Natural killer cell (primary cell): ENCODE measurements at regions not wholly inside any gene's neighbourhood (a gene's known extent, or its start where the extent isn't known, plus 50 kb on each side); places are given as distances from the start of the nearest gene placed in this dataset.

Experiments
- ATAC-seq, 3 donors: fragments of 150-1000 bp in 2 of 3; fragments of 200-7000 bp in 1 of 3; cut with Tn5 transposase; 1 replicate in 1 of 3; 2 replicates in 2 of 3; pipeline ENCODE4 v1.10.0; 2021; ENCODE audit warnings: mild to moderate bottlenecking in 2 of 3, moderate library complexity in 2 of 3
- DNase-seq, 2 donors: peaks; one replicate each; pipeline versions ENCODE4 v3.0.0 to v3.0.0-alpha.2; 2013 to 2021; ENCODE audit warnings: mixed read lengths in 1 of 2
- H3K27ac ChIP-seq: one replicate; pipeline ENCODE4 v1.5.1; 2013; ENCODE audit warnings: mild to moderate bottlenecking, low read length
- H3K27me3 ChIP-seq: one replicate; pipeline ENCODE4 v1.6.1; 2013; ENCODE audit warnings: low read length; ENCODE audit not compliant: control insufficient read depth, insufficient read depth
- H3K36me3 ChIP-seq: one replicate; pipeline ENCODE4 v1.6.1; 2013; ENCODE audit warnings: low read length; ENCODE audit not compliant: control insufficient read depth, insufficient read depth
- H3K4me1 ChIP-seq: one replicate; pipeline ENCODE4 v1.6.1; 2013; ENCODE audit warnings: low read length; ENCODE audit not compliant: control insufficient read depth, insufficient read depth
- H3K4me3 ChIP-seq: one replicate; pipeline ENCODE4 v1.5.1; 2013; ENCODE audit warnings: low read length
- H3K9me3 ChIP-seq: one replicate; pipeline ENCODE4 v1.6.1; 2013; ENCODE audit warnings: low read length; ENCODE audit not compliant: control insufficient read depth, insufficient read depth
- H3K27ac Mint-ChIP-seq, 2 donors: one replicate each; pipeline ENCODE4 v1.8.0; 2022; ENCODE audit warnings: mild to moderate bottlenecking in 2 of 2, mixed read lengths in 2 of 2, moderate library complexity in 1 of 2
- H3K27me3 Mint-ChIP-seq, 2 donors: one replicate each; pipeline ENCODE4 v1.8.0; 2022; ENCODE audit warnings: low read depth in 2 of 2, mixed read lengths in 2 of 2
- H3K36me3 Mint-ChIP-seq: one replicate; pipeline ENCODE4 v1.8.0; 2022; ENCODE audit warnings: mixed read lengths
- H3K4me1 Mint-ChIP-seq, 2 donors: one replicate each; pipeline ENCODE4 v1.8.0; 2022; ENCODE audit warnings: mixed read lengths in 2 of 2
- H3K4me3 Mint-ChIP-seq: one replicate; pipeline ENCODE4 v1.8.0; 2022; ENCODE audit warnings: mild to moderate bottlenecking, moderate library complexity, mixed read lengths
- H3K9me3 Mint-ChIP-seq, 2 donors: one replicate each; pipeline ENCODE4 v1.8.0; 2022; ENCODE audit warnings: mixed read lengths in 2 of 2
- CTCF ChIP-seq: fragments of 200-600 bp; IDR thresholded peaks from one replicate; pipeline ENCODE4 v1.8.0; 2022; ENCODE audit warnings: antibody characterized with exemption
- WGBS: methylation state at CpG from one replicate; pipeline ENCODE4 v1.1.7; 2013; ENCODE audit warnings: missing lambda C conversion rate; ENCODE audit not compliant: insufficient coverage; 5-methylcytosine and 5-hydroxymethylcytosine counted together
- intact Hi-C: fragments of 100-400 bp; cut with micrococcal nuclease; formaldehyde crosslinking; loops from one replicate; pipeline ENCODE4 v1.14.2; 2022

GRCh38 chr14:44168566-44168965 lies 338.5 kb downstream of the FSCB start:
- no peaks in the 10 kb centered on the region for H3K27me3 Mint-ChIP-seq
- H3K4me1 ChIP-seq, result no peaks in the 10 kb centered on the region
- no peaks in the 10 kb centered on the region for H3K4me1 Mint-ChIP-seq
- DNase-seq (no peak), ATAC-seq (no peak)
- peaks cover 7 to 14% of the 10 kb centered on the region in 2 donors for H3K9me3 Mint-ChIP-seq
- H3K27ac ChIP-seq, result no peak overlapping the region
- intact Hi-C loops, result no loop called here
- no peaks in the 10 kb centered on the region for H3K36me3 ChIP-seq
- H3K27me3 ChIP-seq, result no peaks in the 10 kb centered on the region
- H3K4me3 Mint-ChIP-seq, result no peak overlapping the region
- peaks cover 7% of the 10 kb centered on the region for H3K36me3 Mint-ChIP-seq
- no peak overlapping the region for H3K27ac Mint-ChIP-seq
- H3K9me3 ChIP-seq, result no peaks in the 10 kb centered on the region
- no peak for TF ChIP-seq CTCF
- no peak overlapping the region for H3K4me3 ChIP-seq

- Histone ChIP-seq H3K36me3 (no peaks in the 10 kb centered on the region), H3K4me3 (no peak overlapping the region), H3K27ac (no peak overlapping the region), H3K9me3 (no peaks in the 10 kb centered on the region), H3K4me1 (no peaks in the 10 kb centered on the region), H3K27me3 (no peaks in the 10 kb centered on the region)
- no peak for TF ChIP-seq CTCF
- Mint-ChIP-seq H3K9me3 (peaks cover 12 to 17% of the 10 kb centered on the region in 2 donors), H3K36me3 (peaks cover 7% of the 10 kb centered on the region), H3K27ac (no peak overlapping the region), H3K4me3 (no peak overlapping the region), H3K27me3 (no peaks in the 10 kb centered on the region), H3K4me1 (no peaks in the 10 kb centered on the region)
- 86% methylated on average over 1 of the region's 2 CpGs for WGBS
- ATAC-seq (no peak), DNase-seq (no peak)
- intact Hi-C loops, result no loop called here
Measured at GRCh38 chr14:44166611-44167010, 340.5 kb downstream of the FSCB start.

GRCh38 chr14:44165936-44166335 lies 341.1 kb downstream of the FSCB start:
- DNase-seq (no peak), ATAC-seq (no peak)
- Histone ChIP-seq H3K4me1 (no peaks in the 10 kb centered on the region), H3K27ac (no peak overlapping the region), H3K4me3 (no peak overlapping the region), H3K9me3 (no peaks in the 10 kb centered on the region), H3K36me3 (no peaks in the 10 kb centered on the region), H3K27me3 (no peaks in the 10 kb centered on the region)
- intact Hi-C loops, result no loop called here
- TF ChIP-seq CTCF, result no peak
- Mint-ChIP-seq H3K4me1 (no peaks in the 10 kb centered on the region), H3K27ac (no peak overlapping the region), H3K27me3 (no peaks in the 10 kb centered on the region), H3K36me3 (peaks cover 7% of the 10 kb centered on the region), H3K9me3 (peaks cover 12 to 17% of the 10 kb centered on the region in 2 donors), H3K4me3 (no peak overlapping the region)
- WGBS, result 86% methylated on average over 2 of the region's 3 CpGs

- peaks cover 7% of the 10 kb centered on the region for H3K36me3 Mint-ChIP-seq
- H3K4me1 ChIP-seq, result no peaks in the 10 kb centered on the region
- intact Hi-C loops, result no loop called here
- TF ChIP-seq CTCF, result no peak
- no peaks in the 10 kb centered on the region for H3K36me3 ChIP-seq
- no peaks in the 10 kb centered on the region for H3K9me3 ChIP-seq
- no peak overlapping the region for H3K4me3 ChIP-seq
- H3K27me3 Mint-ChIP-seq, result no peaks in the 10 kb centered on the region
- DNase-seq, result no peak
- 100% methylated on average over 1 of the region's 1 CpG for WGBS
- H3K9me3 Mint-ChIP-seq, result peaks cover 12 to 17% of the 10 kb centered on the region in 2 donors
- no peaks in the 10 kb centered on the region for H3K27me3 ChIP-seq
- H3K4me3 Mint-ChIP-seq, result no peak overlapping the region
- no peaks in the 10 kb centered on the region for H3K4me1 Mint-ChIP-seq
- H3K27ac ChIP-seq, result no peak overlapping the region
- no peak for ATAC-seq
- H3K27ac Mint-ChIP-seq, result no peak overlapping the region
Measured at GRCh38 chr14:44165286-44165685, 341.8 kb downstream of the FSCB start.
